SH-SY5Y (cell line): ENCODE measurements at regions not wholly inside any gene's neighbourhood (a gene's known extent, or its start where the extent isn't known, plus 50 kb on each side); places are given as distances from the start of the nearest gene placed in this dataset.

Experiments used
- GATA2 ChIP-seq: IDR thresholded peaks from 2 replicates; pipeline ENCODE4 v1.6.1; 2011; ENCODE audit warnings: mild to moderate bottlenecking, low read depth, low read length
- GATA3 ChIP-seq: IDR thresholded peaks from 2 replicates; pipeline ENCODE4 v1.6.1; 2011; ENCODE audit warnings: low read depth, mild to moderate bottlenecking, low read length, moderate library complexity

DNA sequence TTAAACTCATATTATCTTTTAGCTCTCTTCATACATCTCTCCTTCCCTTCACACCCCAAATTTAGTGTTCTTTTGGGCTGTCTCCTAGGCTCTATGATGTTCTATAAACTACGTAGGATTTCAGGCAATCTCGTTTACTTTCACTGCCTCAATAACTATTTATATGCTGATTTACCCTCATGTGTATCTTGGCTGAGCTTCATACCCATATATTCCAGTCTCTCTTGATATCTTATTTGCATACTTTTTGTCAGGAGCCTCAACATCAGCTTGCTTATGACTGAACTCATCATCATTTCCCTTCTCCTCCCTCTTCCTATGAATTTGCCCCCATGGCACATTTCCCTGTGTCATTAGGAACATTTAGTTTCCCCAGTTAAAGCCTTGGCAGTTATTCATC lies 262.1 kb upstream of the FBXO33 start:
- TF ChIP-seq GATA2 (no peak), GATA3 (no peak)
